Smooth muscle cell (in vitro differentiated cells): ENCODE measurements at regions not wholly inside any gene's neighbourhood (a gene's known extent, or its start where the extent isn't known, plus 50 kb on each side); places are given as distances from the start of the nearest gene placed in this dataset.

Source experiments
- DNase-seq: peaks from one replicate; lab custom pipeline; 2025; ENCODE audit not compliant: unreplicated experiment; lab: John Stamatoyannopoulos, UW
- H2AFZ ChIP-seq: fragments of 200-600 bp; sonication (generic); 2 replicates; pipeline ENCODE4 v1.6.0; 2016; ENCODE audit warnings: antibody characterized with exemption, low read depth, mild to moderate bottlenecking
- H3F3A ChIP-seq: fragments of 200-600 bp; sonication (generic); 2 replicates; pipeline ENCODE4 v1.6.0; 2017; ENCODE audit warnings: antibody characterized with exemption, low read depth
- H3K27ac ChIP-seq: fragments of 200-600 bp; sonication (generic); 2 replicates; pipeline ENCODE4 v1.5.1; 2016; ENCODE audit warnings: low read depth, mild to moderate bottlenecking
- H3K27me3 ChIP-seq: fragments of 200-600 bp; sonication (generic); 2 replicates; pipeline ENCODE4 v1.6.1; 2016; ENCODE audit warnings: low read depth, mild to moderate bottlenecking
- H3K36me3 ChIP-seq: fragments of 200-600 bp; sonication (generic); 2 replicates; pipeline ENCODE4 v1.5.1; 2016; ENCODE audit warnings: low read depth
- H3K4me1 ChIP-seq: fragments of 200-600 bp; sonication (generic); 2 replicates; pipeline ENCODE4 v1.5.1; 2016; ENCODE audit warnings: low read depth
- H3K4me2 ChIP-seq: fragments of 200-600 bp; sonication (generic); 2 replicates; pipeline ENCODE4 v1.6.0; 2016; ENCODE audit warnings: mild to moderate bottlenecking
- H3K4me3 ChIP-seq: fragments of 200-600 bp; sonication (generic); 2 replicates; pipeline ENCODE4 v1.5.1; 2016; ENCODE audit warnings: mild to moderate bottlenecking
- H3K79me2 ChIP-seq: fragments of 200-600 bp; sonication (generic); 2 replicates; pipeline ENCODE4 v1.6.0; 2016; ENCODE audit warnings: low read depth, mild to moderate bottlenecking
- H3K9ac ChIP-seq: fragments of 200-600 bp; sonication (generic); 2 replicates; pipeline ENCODE4 v1.6.0; 2016; ENCODE audit warnings: low read depth
- H3K9me3 ChIP-seq: fragments of 200-600 bp; sonication (generic); replicated peaks from 2 replicates; pipeline ENCODE4 v1.5.1; 2016; ENCODE audit warnings: low read depth
- H4K20me1 ChIP-seq: fragments of 200-600 bp; sonication (generic); 2 replicates; pipeline ENCODE4 v1.6.0; 2016; ENCODE audit warnings: low read depth
- CTCF ChIP-seq: fragments of 200-600 bp; sonication (generic); IDR thresholded peaks from 2 replicates; pipeline ENCODE4 v1.5.1; 2017; ENCODE audit warnings: borderline replicate concordance, mild to moderate bottlenecking, antibody characterized with exemption; ENCODE audit not compliant: insufficient read depth, poor library complexity, severe bottlenecking
- WGBS: methylation state at CpG from one replicate; pipeline ENCODE4 v1.1.7; 2016; ENCODE audit warnings: low lambda C conversion rate; 5-methylcytosine and 5-hydroxymethylcytosine counted together

- Histone ChIP-seq H3K27ac (no peak overlapping the region), H3K27me3 (no peaks in the 10 kb centered on the region), H3K4me3 (no peak overlapping the region), H3F3A (no peaks in the 10 kb centered on the region), H3K36me3 (no peaks in the 10 kb centered on the region), H3K79me2 (no peaks in the 10 kb centered on the region), H2AFZ (no peak overlapping the region), H3K4me1 (no peaks in the 10 kb centered on the region), H3K4me2 (no peak overlapping the region), H3K9ac (no peak overlapping the region), H3K9me3 (no peaks in the 10 kb centered on the region), H4K20me1 (no peaks in the 10 kb centered on the region)
- no peak for TF ChIP-seq CTCF
- DNase-seq: no peak
- 47% methylated on average over 1 of the region's 1 CpG for WGBS
Measured at GRCh38 chr4:108287834-108288413, 119.2 kb upstream of the LEF1 start.

GRCh38 chr4:108280072-108280471, 111.3 kb upstream of the LEF1 start:
- no peak overlapping the region for H3K27ac ChIP-seq
- no peaks in the 10 kb centered on the region for H3K79me2 ChIP-seq

GRCh38 chr4:108276690-108277089, 108.0 kb upstream of the LEF1 start:
- H2AFZ ChIP-seq: no peak overlapping the region

More at GRCh38 chr4:108280072-108280471, 111.3 kb upstream of the LEF1 start:
- Histone ChIP-seq H3K27me3 (no peaks in the 10 kb centered on the region), H2AFZ (no peak overlapping the region), H4K20me1 (no peaks in the 10 kb centered on the region), H3F3A (no peaks in the 10 kb centered on the region), H3K4me3 (no peak overlapping the region), H3K36me3 (no peaks in the 10 kb centered on the region), H3K9ac (no peak overlapping the region), H3K4me2 (no peak overlapping the region), H3K4me1 (no peaks in the 10 kb centered on the region), H3K9me3 (no peaks in the 10 kb centered on the region)
- TF ChIP-seq CTCF: no peak
- no peak for DNase-seq

More at GRCh38 chr4:108276690-108277089, 108.0 kb upstream of the LEF1 start:
- Histone ChIP-seq H3K4me1 (no peaks in the 10 kb centered on the region), H3K4me2 (no peak overlapping the region), H3K79me2 (no peaks in the 10 kb centered on the region), H3K4me3 (no peak overlapping the region), H3F3A (no peaks in the 10 kb centered on the region), H3K36me3 (no peaks in the 10 kb centered on the region), H3K9me3 (no peaks in the 10 kb centered on the region), H3K27ac (no peak overlapping the region), H4K20me1 (no peaks in the 10 kb centered on the region), H3K9ac (no peak overlapping the region), H3K27me3 (no peaks in the 10 kb centered on the region)
- no peak for DNase-seq
- no peak for TF ChIP-seq CTCF
- 84% methylated on average over 3 of the region's 3 CpGs for WGBS
